ENCODE measurements at regions not wholly inside any gene's neighbourhood (a gene's known extent, or its start where the extent isn't known, plus 50 kb on each side); places are given as distances from the start of the nearest gene placed in this dataset.

DNA sequence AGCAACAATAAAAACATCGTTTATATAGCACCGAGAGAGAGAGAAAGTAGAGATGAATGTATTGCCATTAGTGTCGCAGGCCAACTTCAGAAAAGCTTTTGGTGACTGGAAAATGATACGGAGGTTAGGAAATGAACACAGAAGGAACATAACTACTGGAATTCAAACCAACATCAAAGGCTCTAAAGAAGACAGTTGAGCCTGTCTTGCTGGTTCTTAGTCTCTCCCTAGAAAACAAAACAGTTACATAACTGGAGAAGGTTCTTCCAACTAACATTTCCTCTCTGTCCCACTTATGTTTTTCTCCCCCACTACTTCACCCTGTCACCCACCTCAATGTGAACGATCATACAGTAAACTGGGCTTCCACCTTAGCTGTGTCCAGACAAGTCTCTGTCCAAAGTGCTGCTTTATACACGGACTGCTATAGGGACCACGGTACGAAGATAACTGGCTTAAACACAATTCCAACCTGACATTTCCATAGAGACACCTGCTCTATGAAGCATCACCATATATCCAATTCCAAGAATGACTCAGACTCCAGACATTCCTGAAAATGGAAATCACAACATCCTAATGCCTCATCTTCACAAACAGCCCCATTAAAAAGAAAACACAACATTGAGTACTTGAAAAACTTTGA is 85.2 kb upstream of the ARHGAP32 start:
- TF ChIP-seq, protein P1, sequence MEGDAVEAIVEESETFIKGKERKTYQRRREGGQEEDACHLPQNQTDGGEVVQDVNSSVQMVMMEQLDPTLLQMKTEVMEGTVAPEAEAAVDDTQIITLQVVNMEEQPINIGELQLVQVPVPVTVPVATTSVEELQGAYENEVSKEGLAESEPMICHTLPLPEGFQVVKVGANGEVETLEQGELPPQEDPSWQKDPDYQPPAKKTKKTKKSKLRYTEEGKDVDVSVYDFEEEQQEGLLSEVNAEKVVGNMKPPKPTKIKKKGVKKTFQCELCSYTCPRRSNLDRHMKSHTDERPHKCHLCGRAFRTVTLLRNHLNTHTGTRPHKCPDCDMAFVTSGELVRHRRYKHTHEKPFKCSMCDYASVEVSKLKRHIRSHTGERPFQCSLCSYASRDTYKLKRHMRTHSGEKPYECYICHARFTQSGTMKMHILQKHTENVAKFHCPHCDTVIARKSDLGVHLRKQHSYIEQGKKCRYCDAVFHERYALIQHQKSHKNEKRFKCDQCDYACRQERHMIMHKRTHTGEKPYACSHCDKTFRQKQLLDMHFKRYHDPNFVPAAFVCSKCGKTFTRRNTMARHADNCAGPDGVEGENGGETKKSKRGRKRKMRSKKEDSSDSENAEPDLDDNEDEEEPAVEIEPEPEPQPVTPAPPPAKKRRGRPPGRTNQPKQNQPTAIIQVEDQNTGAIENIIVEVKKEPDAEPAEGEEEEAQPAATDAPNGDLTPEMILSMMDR (IDR thresholded peaks at IDR 0.05), result no peak
- TF ChIP-seq ATF1 (CRISPR knock-in tag; IDR thresholded peaks at IDR 0.05), result no peak
- TF ChIP-seq, protein P2, sequence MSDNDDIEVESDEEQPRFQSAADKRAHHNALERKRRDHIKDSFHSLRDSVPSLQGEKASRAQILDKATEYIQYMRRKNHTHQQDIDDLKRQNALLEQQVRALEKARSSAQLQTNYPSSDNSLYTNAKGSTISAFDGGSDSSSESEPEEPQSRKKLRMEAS (CRISPR knock-in tag; IDR thresholded peaks at IDR 0.05), result no peak
- TF ChIP-seq, protein P3, sequence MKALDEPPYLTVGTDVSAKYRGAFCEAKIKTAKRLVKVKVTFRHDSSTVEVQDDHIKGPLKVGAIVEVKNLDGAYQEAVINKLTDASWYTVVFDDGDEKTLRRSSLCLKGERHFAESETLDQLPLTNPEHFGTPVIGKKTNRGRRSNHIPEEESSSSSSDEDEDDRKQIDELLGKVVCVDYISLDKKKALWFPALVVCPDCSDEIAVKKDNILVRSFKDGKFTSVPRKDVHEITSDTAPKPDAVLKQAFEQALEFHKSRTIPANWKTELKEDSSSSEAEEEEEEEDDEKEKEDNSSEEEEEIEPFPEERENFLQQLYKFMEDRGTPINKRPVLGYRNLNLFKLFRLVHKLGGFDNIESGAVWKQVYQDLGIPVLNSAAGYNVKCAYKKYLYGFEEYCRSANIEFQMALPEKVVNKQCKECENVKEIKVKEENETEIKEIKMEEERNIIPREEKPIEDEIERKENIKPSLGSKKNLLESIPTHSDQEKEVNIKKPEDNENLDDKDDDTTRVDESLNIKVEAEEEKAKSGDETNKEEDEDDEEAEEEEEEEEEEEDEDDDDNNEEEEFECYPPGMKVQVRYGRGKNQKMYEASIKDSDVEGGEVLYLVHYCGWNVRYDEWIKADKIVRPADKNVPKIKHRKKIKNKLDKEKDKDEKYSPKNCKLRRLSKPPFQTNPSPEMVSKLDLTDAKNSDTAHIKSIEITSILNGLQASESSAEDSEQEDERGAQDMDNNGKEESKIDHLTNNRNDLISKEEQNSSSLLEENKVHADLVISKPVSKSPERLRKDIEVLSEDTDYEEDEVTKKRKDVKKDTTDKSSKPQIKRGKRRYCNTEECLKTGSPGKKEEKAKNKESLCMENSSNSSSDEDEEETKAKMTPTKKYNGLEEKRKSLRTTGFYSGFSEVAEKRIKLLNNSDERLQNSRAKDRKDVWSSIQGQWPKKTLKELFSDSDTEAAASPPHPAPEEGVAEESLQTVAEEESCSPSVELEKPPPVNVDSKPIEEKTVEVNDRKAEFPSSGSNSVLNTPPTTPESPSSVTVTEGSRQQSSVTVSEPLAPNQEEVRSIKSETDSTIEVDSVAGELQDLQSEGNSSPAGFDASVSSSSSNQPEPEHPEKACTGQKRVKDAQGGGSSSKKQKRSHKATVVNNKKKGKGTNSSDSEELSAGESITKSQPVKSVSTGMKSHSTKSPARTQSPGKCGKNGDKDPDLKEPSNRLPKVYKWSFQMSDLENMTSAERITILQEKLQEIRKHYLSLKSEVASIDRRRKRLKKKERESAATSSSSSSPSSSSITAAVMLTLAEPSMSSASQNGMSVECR (CRISPR knock-in tag; IDR thresholded peaks at IDR 0.05; ENCODE audit: borderline replicate concordance), result no peak
